Neural crest cell (in vitro differentiated cells): ENCODE measurements at regions not wholly inside any gene's neighbourhood (a gene's known extent, or its start where the extent isn't known, plus 50 kb on each side); places are given as distances from the start of the nearest gene placed in this dataset.

Source experiments
- DNase-seq: peaks from one replicate; pipeline ENCODE4 v3.0.0; 2021; ENCODE audit warnings: low read depth, mixed read lengths, low spot score
- H3K27ac Mint-ChIP-seq: one replicate; pipeline ENCODE4 v1.8.0; 2021; ENCODE audit warnings: mild to moderate bottlenecking, mixed read lengths; ENCODE audit not compliant: unreplicated experiment
- H3K27me3 Mint-ChIP-seq: 2 replicates; pipeline ENCODE4 v1.8.0; 2021; ENCODE audit warnings: low read depth, mild to moderate bottlenecking, mixed read lengths
- H3K36me3 Mint-ChIP-seq: 2 replicates; pipeline ENCODE4 v1.8.0; 2021; ENCODE audit warnings: low read depth, mild to moderate bottlenecking, mixed read lengths
- H3K4me1 Mint-ChIP-seq: 2 replicates; pipeline ENCODE4 v1.8.0; 2021; ENCODE audit warnings: mixed read lengths
- H3K4me3 Mint-ChIP-seq: one replicate; pipeline ENCODE4 v1.8.0; 2021; ENCODE audit warnings: mild to moderate bottlenecking, mixed read lengths
- H3K9me3 Mint-ChIP-seq: 2 replicates; pipeline ENCODE4 v1.8.0; 2021; ENCODE audit warnings: mixed read lengths
- CTCF ChIP-seq: fragments of 200-600 bp; sonication (generic); conservative IDR thresholded peaks from 2 replicates; pipeline ENCODE4 v1.5.0; 2021; ENCODE audit warnings: antibody characterized with exemption, mild to moderate bottlenecking

DNA sequence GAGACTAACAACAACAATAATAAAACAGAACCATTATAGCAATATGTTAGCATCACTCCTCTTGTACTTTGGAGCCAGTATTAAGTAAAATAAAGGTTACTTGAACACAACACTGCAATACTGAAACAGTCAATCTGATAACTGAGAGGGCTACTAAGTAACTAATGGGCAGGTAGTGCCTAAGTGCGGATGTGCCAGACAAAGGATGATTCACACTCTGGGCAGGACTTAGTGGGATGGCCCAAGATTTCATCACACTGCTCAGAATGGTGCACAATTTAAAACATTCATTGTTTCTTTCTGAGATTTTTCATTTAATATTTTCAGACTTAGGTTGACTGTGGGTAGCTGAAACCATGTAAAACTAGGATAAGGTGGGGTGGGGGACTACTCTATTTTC is 131.9 kb upstream of the CAND1 start:
- no peak for DNase-seq
- Mint-ChIP-seq H3K9me3 (no peaks in the 10 kb centered on the region), H3K36me3 (no peaks in the 10 kb centered on the region), H3K27me3 (peaks cover 5% of the 10 kb centered on the region), H3K4me1 (peaks cover 5% of the 10 kb centered on the region), H3K27ac (no peak overlapping the region), H3K4me3 (no peak overlapping the region)
- TF ChIP-seq CTCF = no peak

DNA sequence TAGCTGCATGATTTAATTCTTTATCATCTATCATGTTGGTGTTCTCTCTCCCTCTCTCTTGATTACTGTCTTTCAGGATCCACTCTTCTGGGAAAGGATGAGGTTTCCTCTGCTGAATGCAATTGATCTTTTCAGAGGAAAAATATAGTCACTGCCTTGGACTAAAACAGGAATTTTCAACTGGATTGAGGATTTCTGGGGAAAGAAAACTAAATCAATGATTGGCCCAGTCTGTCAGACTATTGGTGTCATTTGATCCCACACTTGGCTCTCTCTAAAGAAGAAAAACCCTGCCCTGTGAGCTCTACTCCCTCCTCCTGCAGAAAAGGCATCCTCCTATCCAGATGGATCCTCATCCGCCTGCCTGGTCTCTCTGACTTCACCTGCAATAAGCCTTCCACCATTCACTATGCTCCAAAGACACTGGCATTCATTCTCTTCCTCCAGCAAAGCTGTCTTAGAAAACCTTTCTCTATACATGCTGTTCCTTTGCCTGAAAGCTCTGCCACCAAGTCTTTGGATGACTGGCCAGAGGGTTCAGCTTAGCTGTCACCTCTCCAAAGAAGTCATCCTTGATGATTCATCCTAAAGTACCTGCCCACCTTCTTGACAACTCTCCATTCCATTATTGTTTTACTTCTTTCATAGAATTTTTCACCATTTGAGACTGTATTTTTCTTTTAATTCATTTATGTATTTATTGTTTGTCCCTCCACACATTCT is 127.7 kb upstream of the CAND1 start:
- no peak for DNase-seq
- no peak overlapping the region for H3K4me3 Mint-ChIP-seq
- H3K27me3 Mint-ChIP-seq = peaks cover 7% of the 10 kb centered on the region
- H3K9me3 Mint-ChIP-seq = no peaks in the 10 kb centered on the region
- H3K4me1 Mint-ChIP-seq = peaks cover 5% of the 10 kb centered on the region
- no peaks in the 10 kb centered on the region for H3K36me3 Mint-ChIP-seq
- no peak for TF ChIP-seq CTCF
- no peak overlapping the region for H3K27ac Mint-ChIP-seq

DNA sequence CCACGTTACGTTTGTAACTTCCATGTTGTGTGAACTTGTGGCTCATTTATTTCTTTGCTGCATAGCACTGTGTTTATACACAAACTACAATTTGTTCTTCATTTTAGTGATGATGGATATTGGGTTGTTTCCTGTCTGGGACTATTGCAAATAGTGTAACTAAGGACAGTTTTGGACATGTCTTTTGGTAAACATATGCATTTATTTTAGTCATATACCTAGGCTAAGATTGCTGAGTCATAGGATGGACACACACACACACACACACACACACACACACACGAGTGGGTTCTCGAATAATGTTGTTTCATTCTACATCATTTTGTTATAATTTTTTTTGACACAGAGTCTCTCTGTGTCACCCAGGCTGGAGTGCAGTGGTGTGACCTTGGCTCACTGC is 123.5 kb upstream of the CAND1 start:
- H3K27me3 Mint-ChIP-seq = peaks cover 7% of the 10 kb centered on the region
- H3K36me3 Mint-ChIP-seq = no peaks in the 10 kb centered on the region
- TF ChIP-seq CTCF = no peak
- H3K4me3 Mint-ChIP-seq = no peak overlapping the region
- DNase-seq = no peak
- H3K9me3 Mint-ChIP-seq = no peaks in the 10 kb centered on the region
- H3K27ac Mint-ChIP-seq = no peak overlapping the region
- no peaks in the 10 kb centered on the region for H3K4me1 Mint-ChIP-seq

- Mint-ChIP-seq H3K36me3 (no peaks in the 10 kb centered on the region), H3K4me3 (no peak overlapping the region), H3K4me1 (no peaks in the 10 kb centered on the region), H3K9me3 (no peaks in the 10 kb centered on the region), H3K27ac (no peak overlapping the region), H3K27me3 (peaks cover 2% of the 10 kb centered on the region)
- DNase-seq = no peak
- TF ChIP-seq CTCF = no peak
Measured at GRCh38 chr12:67147030-67147429, 122.1 kb upstream of the CAND1 start.

DNA sequence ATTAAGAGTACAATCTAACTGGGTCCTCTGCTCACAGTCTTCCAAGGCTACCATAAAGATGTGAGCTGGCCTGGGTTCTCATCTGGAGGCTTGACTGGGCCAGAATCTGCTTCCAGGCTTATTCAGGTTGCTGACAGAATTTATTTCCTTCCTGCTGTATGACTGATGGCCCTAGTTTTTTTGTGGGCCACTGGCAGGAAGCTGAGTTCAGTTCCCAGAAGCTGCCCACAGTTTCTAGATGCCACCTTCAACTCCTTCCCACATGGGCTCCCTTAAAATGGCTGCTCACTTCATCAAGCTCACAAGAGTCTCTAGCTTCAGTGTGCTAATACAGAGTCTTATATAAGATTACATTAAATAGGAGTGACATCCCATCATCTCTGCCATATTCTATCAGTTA is 121.7 kb upstream of the CAND1 start:
- Mint-ChIP-seq H3K4me1 (no peaks in the 10 kb centered on the region), H3K27me3 (peaks cover under 1% of the 10 kb centered on the region), H3K9me3 (no peaks in the 10 kb centered on the region), H3K27ac (no peak overlapping the region), H3K4me3 (no peak overlapping the region), H3K36me3 (no peaks in the 10 kb centered on the region)
- DNase-seq = no peak
- TF ChIP-seq CTCF = no peak
